ENCODE measurements at regions not wholly inside any gene's neighbourhood (a gene's known extent, or its start where the extent isn't known, plus 50 kb on each side); places are given as distances from the start of the nearest gene placed in this dataset.

DNA sequence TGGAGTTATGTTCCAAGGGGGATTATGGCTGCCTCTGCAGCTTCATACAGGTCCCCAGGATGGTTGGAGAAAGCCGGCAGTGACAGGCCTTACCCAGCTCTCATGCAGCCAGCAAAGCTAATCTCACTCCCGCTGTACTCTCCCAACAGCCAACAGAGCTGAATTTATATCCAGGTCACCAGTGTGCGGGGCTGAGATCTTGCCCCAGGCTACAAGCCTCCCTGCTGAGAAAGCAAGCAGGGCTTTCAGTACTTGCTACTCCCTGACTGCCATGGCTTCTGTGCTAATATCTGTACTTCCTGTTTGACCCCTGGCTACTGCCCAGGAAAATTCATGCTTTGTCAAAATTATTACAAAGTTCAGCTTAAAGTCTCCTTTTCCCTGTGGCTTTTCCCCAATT, 92.9 kb downstream of the ATP23 start:
- H3K36me3 ChIP-seq (ENCODE audit: control insufficient read depth in 4 of 4, insufficient read depth in 3 of 4, low read depth in 1 of 4, low read length in 3 of 4): no peaks in the 10 kb centered on the region
- no peak overlapping the region for H3K9ac ChIP-seq (ENCODE audit: low read depth in 1 of 2, low read length in 2 of 2)
- H3K4me3 ChIP-seq (ENCODE audit: low read depth in 1 of 3, low read length in 3 of 3): no peak overlapping the region
- TF ChIP-seq, protein P1, sequence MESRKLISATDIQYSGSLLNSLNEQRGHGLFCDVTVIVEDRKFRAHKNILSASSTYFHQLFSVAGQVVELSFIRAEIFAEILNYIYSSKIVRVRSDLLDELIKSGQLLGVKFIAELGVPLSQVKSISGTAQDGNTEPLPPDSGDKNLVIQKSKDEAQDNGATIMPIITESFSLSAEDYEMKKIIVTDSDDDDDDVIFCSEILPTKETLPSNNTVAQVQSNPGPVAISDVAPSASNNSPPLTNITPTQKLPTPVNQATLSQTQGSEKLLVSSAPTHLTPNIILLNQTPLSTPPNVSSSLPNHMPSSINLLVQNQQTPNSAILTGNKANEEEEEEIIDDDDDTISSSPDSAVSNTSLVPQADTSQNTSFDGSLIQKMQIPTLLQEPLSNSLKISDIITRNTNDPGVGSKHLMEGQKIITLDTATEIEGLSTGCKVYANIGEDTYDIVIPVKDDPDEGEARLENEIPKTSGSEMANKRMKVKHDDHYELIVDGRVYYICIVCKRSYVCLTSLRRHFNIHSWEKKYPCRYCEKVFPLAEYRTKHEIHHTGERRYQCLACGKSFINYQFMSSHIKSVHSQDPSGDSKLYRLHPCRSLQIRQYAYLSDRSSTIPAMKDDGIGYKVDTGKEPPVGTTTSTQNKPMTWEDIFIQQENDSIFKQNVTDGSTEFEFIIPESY (IDR thresholded peaks at IDR 0.05): no peak
- TF ChIP-seq HNF4G (IDR thresholded peaks at IDR 0.05) (no peak), FOXA2 (IDR thresholded peaks at IDR 0.05) (no peak)
- H3K27me3 ChIP-seq (ENCODE audit: control insufficient read depth in 4 of 4, insufficient read depth in 4 of 4, low read length in 3 of 4): no peaks in the 10 kb centered on the region
- no peak for DNase-seq (ENCODE audit: low spot score)
- H3K9me3 ChIP-seq (ENCODE audit: control insufficient read depth in 4 of 4, low read length in 3 of 4): peaks cover 3 to 13% (median 5%) of the 10 kb centered on the region in 4 donors
- 84% methylated on average over 3 of the region's 3 CpGs for WGBS
- H3K27ac ChIP-seq (ENCODE audit: low read depth in 1 of 2, low read length in 2 of 2): no peak overlapping the region
- H3K4me1 ChIP-seq (ENCODE audit: control insufficient read depth in 4 of 4, insufficient read depth in 4 of 4, low read length in 3 of 4): no peaks in the 10 kb centered on the region

DNA sequence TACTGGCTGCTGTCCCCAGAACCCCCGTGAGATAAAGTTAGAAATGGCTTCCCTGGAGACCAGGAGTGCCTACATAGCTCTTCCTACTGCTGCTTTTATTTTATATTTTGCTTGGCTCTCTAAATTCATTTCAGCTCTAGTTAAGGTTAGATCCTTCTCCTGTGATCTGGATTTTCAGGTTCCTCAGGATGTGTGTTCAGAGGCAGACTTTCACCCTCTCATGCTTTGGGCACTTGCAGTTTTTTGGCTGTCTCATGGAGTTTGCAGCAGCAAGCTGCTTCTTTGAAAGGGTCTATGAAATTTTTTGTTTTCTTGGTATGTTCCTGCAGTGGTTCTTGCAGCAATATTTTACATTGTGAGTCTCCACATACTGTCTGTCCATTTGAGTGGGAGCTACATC, 93.3 kb downstream of the ATP23 start:
- peaks cover 3 to 13% (median 5%) of the 10 kb centered on the region in 4 donors for H3K9me3 ChIP-seq (ENCODE audit: control insufficient read depth in 4 of 4, low read length in 3 of 4)
- H3K36me3 ChIP-seq (ENCODE audit: control insufficient read depth in 4 of 4, insufficient read depth in 3 of 4, low read depth in 1 of 4, low read length in 3 of 4): no peaks in the 10 kb centered on the region
- no peak overlapping the region for H3K9ac ChIP-seq (ENCODE audit: low read depth in 1 of 2, low read length in 2 of 2)
- H3K4me3 ChIP-seq (ENCODE audit: low read depth in 1 of 3, low read length in 3 of 3): no peak overlapping the region
- no peak overlapping the region for H3K27ac ChIP-seq (ENCODE audit: low read depth in 1 of 2, low read length in 2 of 2)
- DNase-seq (ENCODE audit: low spot score): no peak
- TF ChIP-seq FOXA2 (IDR thresholded peaks at IDR 0.05): no peak
- TF ChIP-seq JUND (IDR thresholded peaks at IDR 0.05): no peak
- TF ChIP-seq, protein P2, sequence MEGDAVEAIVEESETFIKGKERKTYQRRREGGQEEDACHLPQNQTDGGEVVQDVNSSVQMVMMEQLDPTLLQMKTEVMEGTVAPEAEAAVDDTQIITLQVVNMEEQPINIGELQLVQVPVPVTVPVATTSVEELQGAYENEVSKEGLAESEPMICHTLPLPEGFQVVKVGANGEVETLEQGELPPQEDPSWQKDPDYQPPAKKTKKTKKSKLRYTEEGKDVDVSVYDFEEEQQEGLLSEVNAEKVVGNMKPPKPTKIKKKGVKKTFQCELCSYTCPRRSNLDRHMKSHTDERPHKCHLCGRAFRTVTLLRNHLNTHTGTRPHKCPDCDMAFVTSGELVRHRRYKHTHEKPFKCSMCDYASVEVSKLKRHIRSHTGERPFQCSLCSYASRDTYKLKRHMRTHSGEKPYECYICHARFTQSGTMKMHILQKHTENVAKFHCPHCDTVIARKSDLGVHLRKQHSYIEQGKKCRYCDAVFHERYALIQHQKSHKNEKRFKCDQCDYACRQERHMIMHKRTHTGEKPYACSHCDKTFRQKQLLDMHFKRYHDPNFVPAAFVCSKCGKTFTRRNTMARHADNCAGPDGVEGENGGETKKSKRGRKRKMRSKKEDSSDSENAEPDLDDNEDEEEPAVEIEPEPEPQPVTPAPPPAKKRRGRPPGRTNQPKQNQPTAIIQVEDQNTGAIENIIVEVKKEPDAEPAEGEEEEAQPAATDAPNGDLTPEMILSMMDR (IDR thresholded peaks at IDR 0.05; ENCODE audit: low read depth, low read length, missing input control): no peak
- no peak for TF ChIP-seq FOXA1 (IDR thresholded peaks at IDR 0.05)
- no peak for TF ChIP-seq YY1 (IDR thresholded peaks at IDR 0.05)
- TF ChIP-seq, protein P3, sequence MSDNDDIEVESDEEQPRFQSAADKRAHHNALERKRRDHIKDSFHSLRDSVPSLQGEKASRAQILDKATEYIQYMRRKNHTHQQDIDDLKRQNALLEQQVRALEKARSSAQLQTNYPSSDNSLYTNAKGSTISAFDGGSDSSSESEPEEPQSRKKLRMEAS (IDR thresholded peaks at IDR 0.05): no peak
- TF ChIP-seq, protein P4, sequence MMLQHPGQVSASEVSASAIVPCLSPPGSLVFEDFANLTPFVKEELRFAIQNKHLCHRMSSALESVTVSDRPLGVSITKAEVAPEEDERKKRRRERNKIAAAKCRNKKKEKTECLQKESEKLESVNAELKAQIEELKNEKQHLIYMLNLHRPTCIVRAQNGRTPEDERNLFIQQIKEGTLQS (IDR thresholded peaks at IDR 0.05): no peak
- TF ChIP-seq, protein P5, sequence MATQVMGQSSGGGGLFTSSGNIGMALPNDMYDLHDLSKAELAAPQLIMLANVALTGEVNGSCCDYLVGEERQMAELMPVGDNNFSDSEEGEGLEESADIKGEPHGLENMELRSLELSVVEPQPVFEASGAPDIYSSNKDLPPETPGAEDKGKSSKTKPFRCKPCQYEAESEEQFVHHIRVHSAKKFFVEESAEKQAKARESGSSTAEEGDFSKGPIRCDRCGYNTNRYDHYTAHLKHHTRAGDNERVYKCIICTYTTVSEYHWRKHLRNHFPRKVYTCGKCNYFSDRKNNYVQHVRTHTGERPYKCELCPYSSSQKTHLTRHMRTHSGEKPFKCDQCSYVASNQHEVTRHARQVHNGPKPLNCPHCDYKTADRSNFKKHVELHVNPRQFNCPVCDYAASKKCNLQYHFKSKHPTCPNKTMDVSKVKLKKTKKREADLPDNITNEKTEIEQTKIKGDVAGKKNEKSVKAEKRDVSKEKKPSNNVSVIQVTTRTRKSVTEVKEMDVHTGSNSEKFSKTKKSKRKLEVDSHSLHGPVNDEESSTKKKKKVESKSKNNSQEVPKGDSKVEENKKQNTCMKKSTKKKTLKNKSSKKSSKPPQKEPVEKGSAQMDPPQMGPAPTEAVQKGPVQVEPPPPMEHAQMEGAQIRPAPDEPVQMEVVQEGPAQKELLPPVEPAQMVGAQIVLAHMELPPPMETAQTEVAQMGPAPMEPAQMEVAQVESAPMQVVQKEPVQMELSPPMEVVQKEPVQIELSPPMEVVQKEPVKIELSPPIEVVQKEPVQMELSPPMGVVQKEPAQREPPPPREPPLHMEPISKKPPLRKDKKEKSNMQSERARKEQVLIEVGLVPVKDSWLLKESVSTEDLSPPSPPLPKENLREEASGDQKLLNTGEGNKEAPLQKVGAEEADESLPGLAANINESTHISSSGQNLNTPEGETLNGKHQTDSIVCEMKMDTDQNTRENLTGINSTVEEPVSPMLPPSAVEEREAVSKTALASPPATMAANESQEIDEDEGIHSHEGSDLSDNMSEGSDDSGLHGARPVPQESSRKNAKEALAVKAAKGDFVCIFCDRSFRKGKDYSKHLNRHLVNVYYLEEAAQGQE (IDR thresholded peaks at IDR 0.05): no peak
- TF ChIP-seq GABPA (IDR thresholded peaks at IDR 0.05 in 1 of 2, conservative IDR thresholded peaks at IDR 0.05 in 1 of 2): no peak
- no peak for TF ChIP-seq NR2F2 (IDR thresholded peaks at IDR 0.05)
- no peak for TF ChIP-seq EGR1 (IDR thresholded peaks at IDR 0.05; ENCODE audit: low read depth in 2 of 2)
- no peak for TF ChIP-seq RXRA (IDR thresholded peaks at IDR 0.05)
- no peak for TF ChIP-seq HNF4G (IDR thresholded peaks at IDR 0.05)
- no peak for TF ChIP-seq SP1 (IDR thresholded peaks at IDR 0.05)
- H3K4me1 ChIP-seq (ENCODE audit: control insufficient read depth in 4 of 4, insufficient read depth in 4 of 4, low read length in 3 of 4): no peaks in the 10 kb centered on the region
- WGBS: 21% methylated on average over 1 of the region's 1 CpG
- H3K27me3 ChIP-seq (ENCODE audit: control insufficient read depth in 4 of 4, insufficient read depth in 4 of 4, low read length in 3 of 4): no peaks in the 10 kb centered on the region

Measured in liver (tissue), 8 donors.